ENCODE measurements at regions not wholly inside any gene's neighbourhood (a gene's known extent, or its start where the extent isn't known, plus 50 kb on each side); places are given as distances from the start of the nearest gene placed in this dataset.
A peak's percentile ranks its signal among the peaks of the same experiment; 100 is the strongest.
"Not testable (repeated sequence)": the region's sequence is repeated elsewhere in the genome, so short reads cannot be mapped to it uniquely, and the experiment has no call there.

- DNase-seq: no peak
These were observed 99.7 kb upstream of the CTDP1 start for GRCh38 chr18:79579807-79580497.

DNA sequence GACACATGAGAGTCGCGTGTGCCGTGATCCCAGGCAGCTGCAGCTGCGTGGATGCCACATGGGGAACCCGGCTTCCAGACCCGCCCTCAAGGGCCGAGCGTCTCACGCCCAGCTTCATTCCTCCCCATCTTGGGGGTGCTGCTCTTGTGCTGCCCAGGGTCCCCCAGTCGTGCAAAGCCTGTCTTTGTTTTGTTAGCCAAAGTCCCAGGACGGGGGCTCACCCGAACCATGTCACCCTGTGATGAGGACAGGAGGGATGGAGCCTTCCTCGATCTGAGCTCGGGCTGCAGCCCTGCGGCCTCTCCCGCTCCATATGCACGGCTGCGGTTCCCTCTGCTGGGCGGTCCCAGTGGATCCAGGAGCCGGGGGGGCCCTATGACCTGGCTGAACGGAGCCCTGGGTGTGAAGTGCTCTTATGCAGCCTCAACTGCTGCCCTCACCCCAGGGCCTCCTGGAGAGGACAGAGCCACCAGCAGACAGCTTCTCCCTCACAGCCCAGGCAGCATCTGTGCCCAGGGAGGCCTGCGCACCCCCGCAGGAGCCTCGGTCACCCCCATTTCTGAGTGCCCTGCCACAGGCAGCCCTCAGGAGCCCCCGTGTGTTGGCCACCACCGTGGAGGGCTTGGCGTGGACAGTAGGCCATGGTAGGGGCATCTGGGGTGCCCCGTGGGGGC lies 99.0 kb upstream of the CTDP1 start:
- DNase-seq: no peak

DNA sequence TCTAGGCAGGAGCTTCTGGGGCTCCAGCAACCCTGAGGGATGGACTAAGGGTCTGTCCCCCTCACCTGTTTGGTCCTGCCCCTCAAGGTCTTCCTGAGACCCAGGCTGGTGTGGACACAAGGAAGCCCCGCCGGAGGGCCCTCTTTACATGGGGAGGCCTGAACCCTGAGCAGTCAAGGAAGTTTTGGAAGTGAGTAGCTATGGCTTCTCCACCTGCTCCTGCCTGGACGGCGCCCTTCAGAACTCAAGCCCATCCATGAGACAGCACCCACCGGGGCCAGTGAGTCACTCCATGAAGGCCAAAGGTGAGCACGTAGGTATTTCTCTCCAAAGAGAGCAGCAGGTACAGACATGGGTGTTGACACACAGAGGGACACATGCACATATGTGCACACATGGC lies 98.2 kb upstream of the CTDP1 start:
- no peak for DNase-seq

DNA sequence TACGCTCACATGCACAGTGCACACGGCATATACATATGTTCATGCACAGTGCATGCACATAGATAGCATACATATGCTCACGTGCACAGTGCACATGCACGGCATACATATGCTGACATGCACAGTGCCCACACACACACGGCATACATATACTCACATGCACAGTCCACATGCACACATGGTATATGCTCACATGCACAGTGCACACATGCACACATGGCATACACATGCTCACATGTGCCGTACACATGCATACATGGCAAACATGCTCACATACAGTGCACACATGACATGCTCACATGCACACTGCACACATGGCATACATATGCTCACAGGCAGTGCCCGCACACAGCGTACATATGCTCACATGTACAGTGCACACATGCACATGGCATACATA lies 97.7 kb upstream of the CTDP1 start:
- DNase-seq: no peak

DNA sequence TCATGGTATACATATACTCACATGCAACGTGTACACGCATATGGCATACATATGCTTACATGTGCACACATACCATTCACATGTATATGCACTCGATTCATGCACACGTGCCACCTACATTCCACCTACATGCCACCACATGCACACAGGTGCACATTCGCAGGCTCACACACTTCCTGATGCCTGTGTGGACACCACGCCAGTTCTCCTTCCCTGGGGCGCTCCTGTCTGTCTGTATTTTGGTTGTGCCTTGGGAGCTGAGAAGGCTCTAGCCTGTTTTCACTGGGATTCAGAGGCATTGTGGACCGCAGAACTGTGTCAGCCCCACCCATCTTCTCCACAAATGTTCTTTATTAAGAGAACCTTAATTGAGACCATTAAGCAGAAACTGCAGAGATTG lies 96.6 kb upstream of the CTDP1 start:
- DNase-seq: no peak

DNA sequence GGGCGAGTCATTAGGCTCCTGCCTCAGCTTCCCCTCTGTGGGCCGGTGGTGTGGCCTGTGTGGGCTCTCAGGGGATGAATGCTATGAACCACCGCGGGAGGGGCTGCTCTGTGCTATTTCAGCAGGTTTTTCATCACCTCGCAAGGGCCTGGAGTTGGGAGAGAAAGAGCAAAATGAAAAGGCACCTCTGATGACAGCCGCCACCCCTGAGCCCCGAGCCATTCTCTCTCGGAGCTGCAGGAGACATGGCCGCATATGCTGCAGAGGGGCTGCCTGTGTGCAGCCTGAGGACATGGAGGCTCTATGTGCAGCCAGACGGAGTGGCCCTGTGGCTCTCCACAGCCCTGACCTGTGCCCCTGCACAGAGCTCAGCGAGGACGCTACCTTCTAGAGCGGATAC lies 96.2 kb upstream of the CTDP1 start:
- no peak for DNase-seq

GRCh38 chr18:79583984-79584401 lies 95.6 kb upstream of the CTDP1 start:
- no peak for DNase-seq

GRCh38 chr18:79584491-79585394 lies 94.9 kb upstream of the CTDP1 start:
- no peak for DNase-seq

GRCh38 chr18:79585395-79586370 lies 93.9 kb upstream of the CTDP1 start:
- no peak for DNase-seq

- no peak for DNase-seq
These were observed 93.0 kb upstream of the CTDP1 start for GRCh38 chr18:79586436-79587225.

- no peak for DNase-seq
These were observed 92.3 kb upstream of the CTDP1 start for GRCh38 chr18:79587226-79587741.

DNA sequence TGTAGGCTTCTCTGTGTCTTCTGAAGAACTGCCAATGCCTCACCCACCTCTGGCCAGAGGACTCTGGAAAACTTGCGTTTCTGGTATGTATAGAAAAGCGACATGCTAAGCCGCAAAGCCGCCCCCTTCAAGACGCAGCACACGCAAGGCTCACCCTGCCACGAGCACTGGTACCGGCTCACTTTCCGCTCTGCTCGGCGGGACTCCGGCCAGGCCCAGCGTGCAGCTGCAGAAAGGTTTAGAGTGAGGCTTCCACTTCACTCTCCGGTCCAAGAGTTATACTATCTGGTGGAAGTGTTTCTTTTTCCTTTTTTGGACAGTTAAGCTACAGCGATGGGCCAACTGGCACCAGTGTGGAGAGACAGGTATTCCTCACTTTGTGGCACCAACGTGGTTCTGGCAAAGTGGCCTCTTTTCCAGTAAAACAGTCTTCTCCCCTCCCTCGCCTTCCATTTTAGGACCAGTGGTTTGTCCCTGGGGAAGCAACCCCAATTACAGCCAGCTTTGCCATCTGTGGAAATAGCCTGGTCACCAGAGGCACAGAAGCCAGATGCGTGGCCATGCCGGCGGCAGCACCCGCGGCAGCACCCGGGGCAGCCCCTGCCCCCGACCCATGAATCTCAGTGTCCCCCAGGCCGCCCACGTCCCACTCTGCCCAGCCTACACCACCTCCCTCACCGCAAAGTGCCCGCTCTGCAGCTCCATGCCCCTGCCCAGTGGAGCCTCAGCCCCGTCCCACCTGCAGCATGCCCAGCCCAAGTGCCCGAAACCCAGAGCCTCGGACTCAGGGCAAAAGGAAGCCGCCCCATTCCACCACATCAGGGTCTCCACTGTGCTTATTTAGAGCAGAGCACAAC lies 91.6 kb upstream of the CTDP1 start:
- no peak for DNase-seq

DNA sequence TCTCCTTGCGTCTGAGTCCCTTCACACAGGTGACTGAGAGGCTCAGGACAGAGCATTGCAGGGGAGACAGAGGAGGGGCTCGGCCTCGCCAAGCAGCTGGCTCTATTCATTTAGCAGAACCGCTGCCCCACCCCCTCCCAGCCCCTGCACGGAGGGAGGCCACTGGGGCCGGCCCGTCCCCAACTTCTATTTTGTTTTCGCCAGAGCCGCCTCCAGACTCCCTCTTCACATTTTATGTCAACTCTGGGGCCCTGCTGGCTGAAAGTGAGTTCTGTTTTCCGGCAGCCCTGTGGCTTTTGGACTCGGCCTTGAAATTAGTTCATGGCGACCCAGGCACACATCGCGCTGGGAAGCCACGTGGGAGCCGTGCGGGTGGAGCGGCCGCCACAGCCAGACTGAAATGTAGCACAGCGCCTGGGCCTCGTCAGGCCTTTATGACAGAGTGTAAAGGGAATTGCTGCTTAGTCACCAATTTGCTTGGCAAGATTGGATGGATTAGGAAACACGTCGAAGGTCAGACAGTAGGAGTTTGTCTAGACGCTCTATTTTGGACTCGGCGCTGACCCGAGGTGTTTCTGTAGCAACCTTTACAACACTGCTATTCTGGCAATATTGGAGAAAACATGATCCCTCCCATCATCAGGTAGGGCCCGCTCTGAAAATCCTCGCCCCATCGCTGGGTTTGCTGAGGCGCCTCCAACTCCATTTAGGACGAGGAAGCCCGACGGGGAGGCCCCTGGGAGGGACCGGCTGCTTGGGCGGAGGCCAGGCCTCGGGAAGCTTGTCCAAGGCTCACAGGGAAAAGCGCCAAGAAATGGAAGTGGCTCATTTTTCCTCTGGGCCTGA lies 90.7 kb upstream of the CTDP1 start:
- DNase-seq: peak in 26 of 56 donors; percentile 11 to 71 (median 30)

DNA sequence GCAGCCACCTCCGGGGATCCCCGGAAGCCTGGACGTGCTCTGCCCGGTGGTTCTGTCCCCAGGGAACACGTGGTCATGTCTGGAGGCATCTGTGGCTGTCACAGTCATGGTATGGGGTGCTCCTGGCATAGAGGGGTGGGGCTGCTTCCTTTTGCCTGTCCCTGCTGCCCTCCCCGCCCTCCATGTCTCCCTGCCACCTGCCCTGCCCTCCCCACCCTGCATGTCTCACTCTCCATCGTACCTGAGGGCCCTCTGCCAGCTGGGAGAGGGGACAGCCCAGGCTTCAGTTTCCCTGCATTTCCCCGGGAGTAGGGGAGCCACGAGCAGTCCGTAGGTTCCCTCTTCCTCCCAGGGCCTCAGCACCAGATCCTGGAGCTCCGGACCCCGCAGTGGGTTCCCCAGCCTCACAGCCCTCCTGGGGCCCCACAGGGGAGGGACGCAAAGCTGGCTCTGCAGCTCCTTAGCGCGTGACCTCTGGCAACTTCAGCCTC lies 90.0 kb upstream of the CTDP1 start:
- no peak for DNase-seq

GRCh38 chr18:79590191-79591031 lies 89.2 kb upstream of the CTDP1 start:
- DNase-seq: peak in 19 of 56 donors; percentile 11 to 64 (median 28)

DNA sequence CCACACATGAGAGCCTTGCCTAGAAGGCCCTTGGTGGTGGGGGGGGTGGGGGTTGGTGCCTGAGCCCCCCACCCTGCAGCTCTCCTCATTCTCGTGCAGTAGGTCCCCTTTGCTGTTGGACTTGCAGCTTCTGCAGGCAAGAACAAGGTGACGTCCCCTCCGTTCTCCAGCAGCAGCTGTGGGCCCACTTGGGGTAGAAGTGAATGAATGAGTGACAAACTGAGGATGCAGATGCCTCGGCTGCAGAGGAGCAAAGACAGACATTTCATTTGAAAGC lies 88.6 kb upstream of the CTDP1 start:
- no peak for DNase-seq

DNA sequence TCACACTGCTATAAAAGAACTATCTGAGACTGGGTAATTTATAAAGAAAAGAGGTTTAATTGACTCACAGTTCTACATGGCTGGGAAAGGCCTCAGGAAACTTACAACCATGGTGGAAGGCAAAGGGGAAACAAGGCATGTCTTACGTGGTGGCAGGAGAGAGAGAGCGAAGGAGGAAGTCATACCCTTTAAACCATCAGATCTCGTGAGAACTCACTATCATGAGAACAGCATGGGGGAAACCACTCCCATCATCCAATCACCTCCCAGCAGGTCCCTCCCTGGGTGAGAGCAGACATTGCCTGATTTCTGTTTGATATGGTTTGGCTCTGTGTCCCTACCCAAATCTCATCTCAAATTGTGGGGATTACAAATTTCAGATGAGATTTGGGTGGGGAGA lies 86.9 kb upstream of the CTDP1 start:
- not testable (repeated sequence) for DNase-seq

Data from amygdala (tissue), 56 donors.